ENCODE measurements at regions not wholly inside any gene's neighbourhood (a gene's known extent, or its start where the extent isn't known, plus 50 kb on each side); places are given as distances from the start of the nearest gene placed in this dataset.

DNA sequence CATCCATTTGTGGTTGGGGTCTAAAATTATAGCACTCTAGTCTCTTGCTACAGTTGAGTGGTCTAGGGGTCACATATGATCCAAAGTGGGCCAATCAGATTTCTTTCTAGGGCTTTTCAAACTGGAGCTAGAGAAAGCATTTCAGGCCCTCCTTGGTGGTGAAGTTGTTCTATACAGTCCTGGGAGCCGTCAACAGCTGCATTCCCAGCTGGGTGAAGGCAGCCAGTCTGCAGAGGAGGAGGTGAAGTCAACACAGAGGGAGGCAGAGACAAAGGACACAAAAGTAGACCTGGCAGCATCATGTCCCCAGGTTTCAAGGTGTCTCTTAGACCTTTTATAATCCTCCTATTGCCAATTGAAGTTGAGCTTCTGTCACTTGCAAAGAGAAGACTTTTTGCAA is 518.2 kb downstream of the BNC2 start:
- TF ChIP-seq EZH2phosphoT487 (IDR thresholded peaks at IDR 0.05) (no peak), EZH2 (IDR thresholded peaks at IDR 0.05) (no peak)
- TF ChIP-seq, protein P1, sequence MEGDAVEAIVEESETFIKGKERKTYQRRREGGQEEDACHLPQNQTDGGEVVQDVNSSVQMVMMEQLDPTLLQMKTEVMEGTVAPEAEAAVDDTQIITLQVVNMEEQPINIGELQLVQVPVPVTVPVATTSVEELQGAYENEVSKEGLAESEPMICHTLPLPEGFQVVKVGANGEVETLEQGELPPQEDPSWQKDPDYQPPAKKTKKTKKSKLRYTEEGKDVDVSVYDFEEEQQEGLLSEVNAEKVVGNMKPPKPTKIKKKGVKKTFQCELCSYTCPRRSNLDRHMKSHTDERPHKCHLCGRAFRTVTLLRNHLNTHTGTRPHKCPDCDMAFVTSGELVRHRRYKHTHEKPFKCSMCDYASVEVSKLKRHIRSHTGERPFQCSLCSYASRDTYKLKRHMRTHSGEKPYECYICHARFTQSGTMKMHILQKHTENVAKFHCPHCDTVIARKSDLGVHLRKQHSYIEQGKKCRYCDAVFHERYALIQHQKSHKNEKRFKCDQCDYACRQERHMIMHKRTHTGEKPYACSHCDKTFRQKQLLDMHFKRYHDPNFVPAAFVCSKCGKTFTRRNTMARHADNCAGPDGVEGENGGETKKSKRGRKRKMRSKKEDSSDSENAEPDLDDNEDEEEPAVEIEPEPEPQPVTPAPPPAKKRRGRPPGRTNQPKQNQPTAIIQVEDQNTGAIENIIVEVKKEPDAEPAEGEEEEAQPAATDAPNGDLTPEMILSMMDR (IDR thresholded peaks at IDR 0.05) = no peak
